GM23338 (cell line): ENCODE measurements at regions not wholly inside any gene's neighbourhood (a gene's known extent, or its start where the extent isn't known, plus 50 kb on each side); places are given as distances from the start of the nearest gene placed in this dataset.

Source experiments
- ATAC-seq: fragments of 200-7000 bp; cut with Tn5 transposase; 3 replicates; pipeline ENCODE4 v1.9.1; 2020
- DNase-seq: peaks from one replicate; pipeline ENCODE4 v3.0.0-alpha.2; 2015; ENCODE audit warnings: low spot score
- H2AFZ ChIP-seq: fragments of 200-600 bp; sonication (generic); 2 replicates; pipeline ENCODE4 v1.8.0; 2016; ENCODE audit warnings: antibody characterized with exemption, mild to moderate bottlenecking, moderate library complexity
- H3F3A ChIP-seq: fragments of 200-600 bp; sonication (generic); replicated peaks from 2 replicates; pipeline ENCODE4 v1.8.0; 2017; ENCODE audit warnings: antibody characterized with exemption, mixed run types, low read depth
- H3K27ac ChIP-seq: fragments of 200-600 bp; sonication (generic); 2 replicates; pipeline ENCODE4 v1.6.1; 2016; ENCODE audit warnings: low read depth
- H3K27me3 ChIP-seq: fragments of 200-600 bp; sonication (generic); 2 replicates; pipeline ENCODE4 v1.8.0; 2016; ENCODE audit warnings: mild to moderate bottlenecking, mixed run types, moderate library complexity; ENCODE audit not compliant: insufficient read depth
- H3K36me3 ChIP-seq: fragments of 200-600 bp; sonication (generic); 2 replicates; pipeline ENCODE4 v1.8.0; 2016; ENCODE audit warnings: mild to moderate bottlenecking; ENCODE audit not compliant: insufficient read depth
- H3K4me1 ChIP-seq: fragments of 200-600 bp; sonication (generic); 2 replicates; pipeline ENCODE4 v1.8.0; 2016; ENCODE audit warnings: mild to moderate bottlenecking, moderate library complexity; ENCODE audit not compliant: insufficient read depth
- H3K4me2 ChIP-seq: fragments of 200-600 bp; sonication (generic); 2 replicates; pipeline ENCODE4 v1.7.1; 2017; ENCODE audit warnings: mixed run types
- H3K4me3 ChIP-seq: fragments of 200-600 bp; sonication (generic); 2 replicates; pipeline ENCODE4 v1.6.1; 2016; ENCODE audit warnings: mixed run types
- H3K79me2 ChIP-seq: fragments of 200-600 bp; sonication (generic); replicated peaks from 2 replicates; pipeline ENCODE4 v1.8.0; 2017; ENCODE audit warnings: mild to moderate bottlenecking; ENCODE audit not compliant: insufficient read depth
- H3K9me2 ChIP-seq: fragments of 200-600 bp; sonication (generic); 2 replicates; pipeline ENCODE4 v1.8.0; 2017; ENCODE audit not compliant: insufficient read depth
- H4K20me1 ChIP-seq: fragments of 200-600 bp; sonication (generic); replicated peaks from 2 replicates; pipeline ENCODE4 v1.8.0; 2017; ENCODE audit warnings: mild to moderate bottlenecking; ENCODE audit not compliant: insufficient read depth
- H3K27ac Mint-ChIP-seq: 2 replicates; pipeline ENCODE4 v1.8.0; 2020; ENCODE audit warnings: inconsistent platforms, mild to moderate bottlenecking, moderate library complexity, mixed read lengths
- H3K27me3 Mint-ChIP-seq: 3 replicates; pipeline ENCODE4 v1.8.0; 2022; ENCODE audit warnings: low read depth, mild to moderate bottlenecking, moderate library complexity, mixed read lengths, inconsistent platforms; ENCODE audit not compliant: insufficient read depth, poor library complexity
- H3K36me3 Mint-ChIP-seq: 3 replicates; pipeline ENCODE4 v1.8.0; 2021; ENCODE audit warnings: low read depth, mild to moderate bottlenecking, inconsistent platforms, moderate library complexity, mixed read lengths
- H3K4me1 Mint-ChIP-seq: 3 replicates; pipeline ENCODE4 v1.8.0; 2020; ENCODE audit warnings: mild to moderate bottlenecking, inconsistent platforms, mixed read lengths
- H3K4me3 Mint-ChIP-seq: 3 replicates; pipeline ENCODE4 v1.8.0; 2021; ENCODE audit warnings: moderate library complexity, mild to moderate bottlenecking, inconsistent platforms, mixed read lengths
- H3K9me3 Mint-ChIP-seq: 3 replicates; pipeline ENCODE4 v1.8.0; 2020; ENCODE audit warnings: moderate library complexity, mild to moderate bottlenecking, inconsistent platforms, mixed read lengths
- CREB1 ChIP-seq: fragments of 250-450 bp; sonication (Bioruptor Pico); IDR thresholded peaks from 2 replicates; pipeline ENCODE4 v1.5.0; 2020; ENCODE audit warnings: low read depth, mild to moderate bottlenecking, moderate library complexity
- ETS1 ChIP-seq: IDR thresholded peaks from 2 replicates; pipeline ENCODE4 v1.6.1; 2016; ENCODE audit warnings: antibody characterized with exemption
- EZH2phosphoT487 ChIP-seq: fragments of 200-600 bp; sonication (generic); IDR thresholded peaks from one replicate; pipeline ENCODE4 v1.8.1; 2018; ENCODE audit warnings: antibody characterized with exemption; ENCODE audit not compliant: unreplicated experiment
- NANOG ChIP-seq: IDR thresholded peaks from 2 replicates; pipeline ENCODE4 v1.6.1; 2016; ENCODE audit warnings: antibody characterized with exemption, borderline replicate concordance
- POLR2AphosphoS5 ChIP-seq: IDR thresholded peaks from 2 replicates; pipeline ENCODE4 v1.6.1; 2016; ENCODE audit warnings: antibody characterized with exemption, low read depth
- ZNF331 ChIP-seq: fragments of 250-450 bp; sonication (Bioruptor Pico); IDR thresholded peaks from 2 replicates; pipeline ENCODE4 v1.5.0; 2020; ENCODE audit warnings: low read depth, mild to moderate bottlenecking, moderate library complexity
- ZNF462 ChIP-seq: fragments of 250-450 bp; sonication (Bioruptor Pico); IDR thresholded peaks from 2 replicates; pipeline ENCODE4 v1.5.0; 2020; ENCODE audit warnings: mild to moderate bottlenecking, moderate library complexity
- TF ChIP-seq, protein P1 (sequence below), 2 experiments: fragments of 200-600 bp in 1 of 2; sonication (generic) in 1 of 2; conservative IDR thresholded peaks; 2 replicates each; pipeline versions ENCODE4 v1.5.1 to v1.6.1; 2016 to 2017; ENCODE audit warnings: antibody characterized with exemption in 2 of 2, low read depth in 2 of 2, mild to moderate bottlenecking in 2 of 2, moderate library complexity in 1 of 2

- H4K20me1 ChIP-seq = no peaks in the 10 kb centered on the region
- ATAC-seq (no peak), DNase-seq (no peak)
- H3K9me2 ChIP-seq = no peaks in the 10 kb centered on the region
- no peaks in the 10 kb centered on the region for H3K36me3 ChIP-seq
- no peaks in the 10 kb centered on the region for H3F3A ChIP-seq
- H3K4me3 Mint-ChIP-seq = no peak overlapping the region
- no peak overlapping the region for H3K4me2 ChIP-seq
- no peaks in the 10 kb centered on the region for H3K4me1 Mint-ChIP-seq
- H3K36me3 Mint-ChIP-seq = no peaks in the 10 kb centered on the region
- no peak overlapping the region for H3K4me3 ChIP-seq
- TF ChIP-seq POLR2AphosphoS5 (no peak), ETS1 (no peak), NANOG (no peak), ZNF462 (CRISPR knock-in tag) (no peak), CREB1 (CRISPR knock-in tag) (no peak), ZNF331 (CRISPR knock-in tag) (no peak), EZH2phosphoT487 (no peak)
- TF ChIP-seq, protein P1, sequence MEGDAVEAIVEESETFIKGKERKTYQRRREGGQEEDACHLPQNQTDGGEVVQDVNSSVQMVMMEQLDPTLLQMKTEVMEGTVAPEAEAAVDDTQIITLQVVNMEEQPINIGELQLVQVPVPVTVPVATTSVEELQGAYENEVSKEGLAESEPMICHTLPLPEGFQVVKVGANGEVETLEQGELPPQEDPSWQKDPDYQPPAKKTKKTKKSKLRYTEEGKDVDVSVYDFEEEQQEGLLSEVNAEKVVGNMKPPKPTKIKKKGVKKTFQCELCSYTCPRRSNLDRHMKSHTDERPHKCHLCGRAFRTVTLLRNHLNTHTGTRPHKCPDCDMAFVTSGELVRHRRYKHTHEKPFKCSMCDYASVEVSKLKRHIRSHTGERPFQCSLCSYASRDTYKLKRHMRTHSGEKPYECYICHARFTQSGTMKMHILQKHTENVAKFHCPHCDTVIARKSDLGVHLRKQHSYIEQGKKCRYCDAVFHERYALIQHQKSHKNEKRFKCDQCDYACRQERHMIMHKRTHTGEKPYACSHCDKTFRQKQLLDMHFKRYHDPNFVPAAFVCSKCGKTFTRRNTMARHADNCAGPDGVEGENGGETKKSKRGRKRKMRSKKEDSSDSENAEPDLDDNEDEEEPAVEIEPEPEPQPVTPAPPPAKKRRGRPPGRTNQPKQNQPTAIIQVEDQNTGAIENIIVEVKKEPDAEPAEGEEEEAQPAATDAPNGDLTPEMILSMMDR (conservative IDR thresholded peaks at IDR 0.05; ENCODE audit: low read depth in 2 of 2) = peak in 1 of 2 experiments; percentile 13; a peak in 2 of 4 replicates
- H3K27me3 Mint-ChIP-seq = no peaks in the 10 kb centered on the region
- no peaks in the 10 kb centered on the region for H3K27me3 ChIP-seq
- H3K4me1 ChIP-seq = no peaks in the 10 kb centered on the region
- H3K27ac Mint-ChIP-seq = no peak overlapping the region
- no peaks in the 10 kb centered on the region for H3K9me3 Mint-ChIP-seq
- H3K27ac ChIP-seq = no peak overlapping the region
- no peaks in the 10 kb centered on the region for H3K79me2 ChIP-seq
- no peak overlapping the region for H2AFZ ChIP-seq
Observed at GRCh38 chr2:176978921-176979320, 233.7 kb upstream of the HNRNPA3 start.
